Dermis microvascular lymphatic vessel endothelial cell (primary cell): ENCODE measurements at regions not wholly inside any gene's neighbourhood (a gene's known extent, or its start where the extent isn't known, plus 50 kb on each side); places are given as distances from the start of the nearest gene placed in this dataset.
A peak's percentile ranks its signal among the peaks of the same experiment; 100 is the strongest.

Source experiments
- DNase-seq, 2 donors: peaks; one replicate each; pipeline versions ENCODE4 v3.0.0 to v3.0.0-alpha.2; 2010; ENCODE audit warnings: low read depth in 2 of 2

- DNase-seq: no peak
These were observed 103.7 kb upstream of the TAB2 start for GRCh38 chr6:149213829-149214228.

GRCh38 chr6:149216459-149216858, 101.1 kb upstream of the TAB2 start:
- no peak for DNase-seq

GRCh38 chr6:149217466-149217888, 100.0 kb upstream of the TAB2 start:
- no peak for DNase-seq

- no peak for DNase-seq
These were observed 99.0 kb upstream of the TAB2 start for GRCh38 chr6:149218471-149218870.

GRCh38 chr6:149218915-149219314, 98.6 kb upstream of the TAB2 start:
- no peak for DNase-seq

- no peak for DNase-seq
These were observed 96.4 kb upstream of the TAB2 start for GRCh38 chr6:149220882-149221773.

GRCh38 chr6:149221774-149222070, 95.8 kb upstream of the TAB2 start:
- no peak for DNase-seq

GRCh38 chr6:149223120-149223903, 94.2 kb upstream of the TAB2 start:
- DNase-seq: no peak

- no peak for DNase-seq
These were observed 93.6 kb upstream of the TAB2 start for GRCh38 chr6:149223904-149224351.

GRCh38 chr6:149224399-149224798, 93.1 kb upstream of the TAB2 start:
- DNase-seq: no peak

- DNase-seq: no peak
These were observed 92.1 kb upstream of the TAB2 start for GRCh38 chr6:149225370-149225769.

- no peak for DNase-seq
These were observed 91.6 kb upstream of the TAB2 start for GRCh38 chr6:149225946-149226345.

GRCh38 chr6:149227796-149228195, 89.7 kb upstream of the TAB2 start:
- DNase-seq: no peak

GRCh38 chr6:149228311-149228955, 89.1 kb upstream of the TAB2 start:
- no peak for DNase-seq

GRCh38 chr6:149229096-149229495, 88.4 kb upstream of the TAB2 start:
- no peak for DNase-seq

- no peak for DNase-seq
These were observed 86.6 kb upstream of the TAB2 start for GRCh38 chr6:149230712-149231460.

- no peak for DNase-seq
These were observed 85.7 kb upstream of the TAB2 start for GRCh38 chr6:149231778-149232177.

GRCh38 chr6:149233056-149233715, 84.3 kb upstream of the TAB2 start:
- DNase-seq: peak in 1 of 2 donors; percentile 82

GRCh38 chr6:149234051-149234962, 83.2 kb upstream of the TAB2 start:
- peak in 1 of 2 donors; percentile 17 for DNase-seq

- DNase-seq: peak in 1 of 2 donors; percentile 87
These were observed 82.4 kb upstream of the TAB2 start for GRCh38 chr6:149235130-149235561.
